NCI-H1436 (cell line): ENCODE measurements at regions not wholly inside any gene's neighbourhood (a gene's known extent, or its start where the extent isn't known, plus 50 kb on each side); places are given as distances from the start of the nearest gene placed in this dataset.
A peak's percentile ranks its signal among the peaks of the same experiment; 100 is the strongest.
"Not testable (repeated sequence)": the region's sequence is repeated elsewhere in the genome, so short reads cannot be mapped to it uniquely, and the experiment has no call there.

ENCODE experiments used
- DNase-seq: peaks from one replicate; lab custom pipeline; 2025; lab: John Stamatoyannopoulos, UW

- DNase-seq: no peak
These were observed 633.5 kb downstream of the RAPGEF2 start for GRCh38 chr4:159736411-159736810.

GRCh38 chr4:159743971-159744370, 641.1 kb downstream of the RAPGEF2 start:
- DNase-seq: no peak

- DNase-seq: no peak
These were observed 645.1 kb downstream of the RAPGEF2 start for GRCh38 chr4:159747983-159748382.

GRCh38 chr4:159748834-159749444, 646.1 kb downstream of the RAPGEF2 start:
- no peak for DNase-seq

GRCh38 chr4:159757499-159757898, 654.6 kb downstream of the RAPGEF2 start:
- no peak for DNase-seq

- DNase-seq: no peak
These were observed 655.2 kb downstream of the RAPGEF2 start for GRCh38 chr4:159758061-159758460.

GRCh38 chr4:159762672-159763071, 659.8 kb downstream of the RAPGEF2 start:
- DNase-seq: no peak

GRCh38 chr4:159764343-159764952, 661.6 kb downstream of the RAPGEF2 start:
- peak; percentile 3 for DNase-seq

GRCh38 chr4:159765382-159765781, 662.5 kb downstream of the RAPGEF2 start:
- no peak for DNase-seq

GRCh38 chr4:159766241-159766640, 663.4 kb downstream of the RAPGEF2 start:
- DNase-seq: no peak

GRCh38 chr4:159767406-159767805, 664.5 kb downstream of the RAPGEF2 start:
- no peak for DNase-seq

GRCh38 chr4:159768016-159768415, 665.1 kb downstream of the RAPGEF2 start:
- DNase-seq: no peak

GRCh38 chr4:159770401-159770800, 667.5 kb downstream of the RAPGEF2 start:
- DNase-seq: no peak

- no peak for DNase-seq
These were observed 668.1 kb downstream of the RAPGEF2 start for GRCh38 chr4:159770969-159771368.

GRCh38 chr4:159776961-159777360, 674.1 kb downstream of the RAPGEF2 start:
- no peak for DNase-seq

- DNase-seq: no peak
These were observed 674.8 kb downstream of the RAPGEF2 start for GRCh38 chr4:159777689-159778088.

- no peak for DNase-seq
These were observed 675.4 kb downstream of the RAPGEF2 start for GRCh38 chr4:159778298-159778697.

GRCh38 chr4:159779716-159780115, 676.8 kb downstream of the RAPGEF2 start:
- no peak for DNase-seq

- DNase-seq: no peak
These were observed 677.5 kb downstream of the RAPGEF2 start for GRCh38 chr4:159780196-159780922.

- no peak for DNase-seq
These were observed 685.0 kb downstream of the RAPGEF2 start for GRCh38 chr4:159787901-159788300.

- no peak for DNase-seq
These were observed 688.5 kb downstream of the RAPGEF2 start for GRCh38 chr4:159791334-159791733.

GRCh38 chr4:159804592-159804991, 701.7 kb downstream of the RAPGEF2 start:
- DNase-seq: not testable (repeated sequence)

GRCh38 chr4:159823743-159824142, 720.9 kb downstream of the RAPGEF2 start:
- DNase-seq: no peak
